GM18511 (cell line): ENCODE measurements at regions not wholly inside any gene's neighbourhood (a gene's known extent, or its start where the extent isn't known, plus 50 kb on each side); places are given as distances from the start of the nearest gene placed in this dataset.

Source experiments
- ATAC-seq: cut with Tn5 transposase; IDR thresholded peaks from one replicate; pipeline ENCODE4 v1.9.1; 2021; ENCODE audit warnings: mild to moderate bottlenecking, moderate library complexity; ENCODE audit not compliant: unreplicated experiment

- no peak for ATAC-seq
Observed at GRCh38 chr2:216553482-216554240, 55.0 kb downstream of the RPL37A start.

GRCh38 chr2:216554286-216554685 lies 55.6 kb downstream of the RPL37A start:
- ATAC-seq = no peak

GRCh38 chr2:216554755-216555154 lies 56.1 kb downstream of the RPL37A start:
- ATAC-seq = no peak

GRCh38 chr2:216555274-216555673 lies 56.6 kb downstream of the RPL37A start:
- peak; percentile 64 for ATAC-seq

- no peak for ATAC-seq
Observed at GRCh38 chr2:216556202-216556601, 57.6 kb downstream of the RPL37A start.

GRCh38 chr2:216557413-216557812 lies 58.8 kb downstream of the RPL37A start:
- no peak for ATAC-seq

GRCh38 chr2:216557820-216558219 lies 59.2 kb downstream of the RPL37A start:
- no peak for ATAC-seq

GRCh38 chr2:216559625-216560156 lies 61.0 kb downstream of the RPL37A start:
- no peak for ATAC-seq

GRCh38 chr2:216560838-216561270 lies 62.2 kb downstream of the RPL37A start:
- no peak for ATAC-seq

- ATAC-seq = no peak
Observed at GRCh38 chr2:216562696-216563435, 64.2 kb downstream of the RPL37A start.

GRCh38 chr2:216563646-216564045 lies 65.0 kb downstream of the RPL37A start:
- ATAC-seq = no peak

- no peak for ATAC-seq
Observed at GRCh38 chr2:216564611-216565010, 66.0 kb downstream of the RPL37A start.

GRCh38 chr2:216565956-216566355 lies 67.3 kb upstream of the IGFBP2 start:
- no peak for ATAC-seq

- no peak for ATAC-seq
Observed at GRCh38 chr2:216568576-216568975, 64.6 kb upstream of the IGFBP2 start.

- ATAC-seq = no peak
Observed at GRCh38 chr2:216569765-216570164, 63.5 kb upstream of the IGFBP2 start.

- ATAC-seq = no peak
Observed at GRCh38 chr2:216570357-216570756, 62.9 kb upstream of the IGFBP2 start.

- no peak for ATAC-seq
Observed at GRCh38 chr2:216571178-216571908, 61.9 kb upstream of the IGFBP2 start.

GRCh38 chr2:216571909-216572513 lies 61.2 kb upstream of the IGFBP2 start:
- no peak for ATAC-seq

- ATAC-seq = no peak
Observed at GRCh38 chr2:216572582-216573578, 60.3 kb upstream of the IGFBP2 start.

GRCh38 chr2:216574046-216574445 lies 59.2 kb upstream of the IGFBP2 start:
- no peak for ATAC-seq
